CD4-positive, alpha-beta T cell treated with Interleukin-4 for 4 hours (primary cell): ENCODE measurements at regions not wholly inside any gene's neighbourhood (a gene's known extent, or its start where the extent isn't known, plus 50 kb on each side); places are given as distances from the start of the nearest gene placed in this dataset.
"Not testable (repeated sequence)": the region's sequence is repeated elsewhere in the genome, so short reads cannot be mapped to it uniquely, and the experiment has no call there.

Experiments
- DNase-seq: peaks from one replicate; pipeline ENCODE4 v3.0.0-alpha.2; 2020

DNA sequence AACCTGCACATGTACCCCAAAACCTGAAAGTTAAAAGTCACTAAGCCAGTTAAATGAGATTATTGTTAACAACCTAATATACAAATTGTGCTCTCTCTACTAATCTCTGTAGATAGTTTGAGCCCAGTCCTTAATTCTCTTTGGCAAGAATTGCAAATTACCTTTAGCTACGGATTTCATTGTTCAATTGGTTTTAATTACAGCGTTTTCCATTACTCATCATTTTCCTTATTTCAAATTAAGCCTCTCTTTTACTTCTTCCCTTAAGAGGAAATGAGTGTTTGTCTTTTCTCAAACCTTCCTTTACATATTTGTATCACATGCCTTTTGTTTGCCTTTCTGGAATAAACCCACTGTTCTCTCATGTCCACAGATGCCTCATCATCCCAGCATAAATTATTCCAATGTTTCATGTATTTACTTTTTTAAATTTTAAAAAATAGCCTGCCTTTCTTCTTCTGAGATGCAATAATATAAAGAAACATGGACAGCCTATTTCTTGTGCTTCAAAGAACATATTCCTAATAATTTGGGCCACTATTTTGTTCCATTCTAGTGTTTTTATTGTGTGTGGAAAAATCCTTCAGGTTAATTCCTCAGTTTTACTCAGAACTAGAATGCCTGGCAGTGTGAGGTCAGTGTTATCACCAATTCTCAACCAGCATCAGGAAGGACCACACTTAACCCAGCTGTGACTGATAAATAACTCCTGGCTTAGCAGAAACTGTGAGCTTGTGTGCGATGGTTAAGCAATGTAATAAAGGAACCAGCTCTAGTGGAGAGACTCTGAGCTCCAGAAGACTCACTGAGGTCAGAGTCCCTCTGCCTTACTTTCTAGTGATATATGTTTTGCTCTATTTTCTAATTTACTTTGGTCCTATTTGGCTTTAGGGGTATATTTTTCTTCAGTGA is 600.5 kb downstream of the LTN1 start:
- no peak for DNase-seq

DNA sequence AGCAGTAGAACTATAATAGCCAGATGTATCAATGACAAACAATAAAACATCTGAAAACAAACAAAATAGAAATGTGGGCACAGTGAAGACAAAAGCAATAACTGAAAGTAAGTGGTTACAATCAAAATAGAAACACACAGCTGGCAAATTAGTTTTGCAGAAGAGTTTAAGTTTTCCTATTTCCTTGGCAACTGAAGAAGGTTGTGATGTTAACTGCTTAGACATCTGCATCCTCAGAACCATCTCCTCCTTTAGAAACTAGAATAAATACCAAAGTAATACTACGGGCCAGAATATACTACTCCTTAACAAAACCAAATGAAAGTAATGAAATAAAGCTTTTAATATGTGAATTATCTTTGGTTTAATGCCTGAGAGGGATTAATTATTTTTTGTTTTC is 605.5 kb downstream of the LTN1 start:
- DNase-seq = no peak

GRCh38 chr21:28385845-28386244 is 606.8 kb downstream of the LTN1 start:
- no peak for DNase-seq

DNA sequence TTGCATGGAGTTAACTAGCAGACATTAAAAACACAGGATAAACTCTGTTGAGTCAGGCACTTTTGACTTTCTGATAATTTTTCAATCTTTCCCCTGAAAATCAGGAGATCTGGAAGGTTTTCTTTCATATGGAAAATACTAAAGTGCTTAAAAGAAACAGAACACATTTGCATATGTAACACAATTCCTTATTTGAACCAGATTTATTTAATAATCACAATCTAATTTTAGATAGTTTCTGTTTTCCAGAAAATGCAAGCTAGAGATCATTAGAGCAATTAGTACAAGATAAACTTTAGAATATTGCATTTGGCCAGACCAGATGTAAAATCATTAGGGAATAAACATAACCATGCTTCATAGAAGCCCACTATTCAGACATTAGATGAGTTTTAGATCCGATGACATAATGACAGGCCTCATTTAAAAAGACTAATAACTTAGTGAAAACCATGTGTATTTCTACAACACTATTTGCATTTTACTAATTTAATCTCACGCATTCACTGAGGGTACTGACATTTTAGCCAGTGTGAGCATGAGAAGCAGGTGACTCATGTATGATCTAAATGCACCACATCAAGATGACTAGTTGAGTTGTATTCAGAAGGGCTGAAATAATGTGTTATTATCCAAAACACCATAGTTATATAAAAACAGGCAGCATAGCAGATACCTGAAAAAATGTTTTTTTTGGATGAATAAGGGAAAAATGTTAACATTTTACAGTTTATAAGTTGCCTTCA is 611.5 kb downstream of the LTN1 start:
- not testable (repeated sequence) for DNase-seq

GRCh38 chr21:28380241-28380640 is 612.4 kb downstream of the LTN1 start:
- no peak for DNase-seq

- DNase-seq = no peak
These were observed 614.7 kb downstream of the LTN1 start for GRCh38 chr21:28378026-28378425.

DNA sequence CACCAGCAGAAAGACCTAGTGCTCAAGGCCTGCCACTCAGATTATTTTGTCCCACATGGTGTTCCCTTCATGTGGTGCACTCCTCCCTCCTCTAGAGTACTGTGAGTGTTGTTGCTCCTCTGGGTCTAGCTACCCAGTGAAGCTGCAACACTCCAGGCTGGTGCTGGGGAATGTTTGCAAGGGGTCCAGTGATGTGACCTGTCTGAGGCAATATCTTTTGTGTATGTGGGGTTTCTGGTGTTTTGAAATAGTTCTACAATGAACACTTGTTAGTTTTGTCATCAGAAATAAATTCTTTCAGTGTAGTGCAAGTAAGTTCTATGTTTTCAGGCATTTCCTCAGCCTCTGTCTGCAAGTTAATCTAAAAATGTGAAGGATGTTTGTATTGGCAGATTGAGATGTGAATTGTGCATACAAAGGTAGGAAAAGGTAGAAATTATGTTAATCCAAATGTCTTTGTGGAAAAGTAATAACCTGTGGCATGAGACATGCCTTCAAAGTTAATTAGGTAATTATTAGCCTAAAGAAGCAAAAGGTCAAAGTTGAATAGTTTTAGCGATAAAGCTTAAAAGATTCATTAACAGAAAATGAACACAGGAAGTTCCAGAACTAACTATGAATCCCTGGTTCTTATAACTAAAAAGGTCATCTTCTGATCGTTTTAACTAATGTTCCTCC is 616.8 kb downstream of the LTN1 start:
- no peak for DNase-seq

GRCh38 chr21:28374881-28375280 is 617.8 kb downstream of the LTN1 start:
- DNase-seq = no peak

DNA sequence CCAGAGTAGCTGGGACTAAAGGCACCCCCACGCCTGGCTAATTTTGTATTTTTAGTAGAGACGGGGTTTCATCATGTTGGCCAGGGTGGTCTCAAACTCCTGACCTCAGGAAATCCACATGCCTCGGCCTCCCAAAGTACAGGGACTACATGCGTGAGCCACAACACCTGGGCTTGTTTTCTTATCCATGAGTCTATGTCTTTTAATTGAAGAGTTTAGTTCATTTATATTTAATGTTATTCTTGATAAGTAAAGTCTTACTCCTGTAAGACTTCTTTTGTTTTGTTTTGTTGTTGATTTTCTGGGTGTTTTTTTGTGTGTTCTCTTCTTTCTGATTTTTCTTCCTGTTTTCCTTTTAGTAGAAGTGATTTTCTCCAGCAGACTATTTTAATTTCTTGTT is 621.0 kb downstream of the LTN1 start:
- no peak for DNase-seq

- no peak for DNase-seq
These were observed 633.4 kb downstream of the LTN1 start for GRCh38 chr21:28359300-28359699.

DNA sequence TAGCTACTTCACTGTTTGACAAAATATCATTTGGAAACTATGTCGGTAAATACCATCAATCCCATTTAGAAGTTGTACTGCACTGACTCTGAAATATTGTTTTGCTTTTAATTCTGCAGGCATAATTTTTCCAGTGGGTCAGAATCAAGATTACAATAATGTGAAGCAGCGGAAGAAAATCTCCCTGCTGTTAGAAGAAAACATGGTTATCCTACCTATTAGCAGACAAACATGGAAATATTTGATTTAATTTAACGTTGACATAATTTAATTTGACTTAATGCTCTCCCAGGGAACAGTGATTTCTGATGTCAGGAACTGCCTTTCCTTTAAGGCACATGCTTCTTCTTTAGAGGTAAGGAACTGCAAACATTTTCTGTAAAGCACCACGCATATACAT is 634.0 kb downstream of the LTN1 start:
- no peak for DNase-seq

DNA sequence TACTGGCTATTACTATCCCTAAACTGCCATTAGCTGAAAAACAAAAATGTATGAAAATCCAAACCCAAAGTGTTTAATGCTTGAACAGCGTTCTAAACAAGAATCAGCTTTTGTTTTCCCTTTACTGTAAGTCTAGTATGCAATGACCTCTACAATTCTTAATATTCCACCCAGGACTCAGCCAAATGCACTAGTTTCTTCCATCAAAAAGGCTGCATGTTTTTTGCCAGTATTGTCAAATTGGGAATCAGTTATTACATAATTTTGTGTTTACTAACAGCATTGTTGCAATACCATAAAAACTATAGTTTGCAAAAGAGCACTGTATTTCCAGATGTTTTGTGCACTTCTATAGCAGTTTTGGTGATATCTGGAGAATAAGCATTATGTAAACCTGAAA is 634.5 kb downstream of the LTN1 start:
- no peak for DNase-seq

DNA sequence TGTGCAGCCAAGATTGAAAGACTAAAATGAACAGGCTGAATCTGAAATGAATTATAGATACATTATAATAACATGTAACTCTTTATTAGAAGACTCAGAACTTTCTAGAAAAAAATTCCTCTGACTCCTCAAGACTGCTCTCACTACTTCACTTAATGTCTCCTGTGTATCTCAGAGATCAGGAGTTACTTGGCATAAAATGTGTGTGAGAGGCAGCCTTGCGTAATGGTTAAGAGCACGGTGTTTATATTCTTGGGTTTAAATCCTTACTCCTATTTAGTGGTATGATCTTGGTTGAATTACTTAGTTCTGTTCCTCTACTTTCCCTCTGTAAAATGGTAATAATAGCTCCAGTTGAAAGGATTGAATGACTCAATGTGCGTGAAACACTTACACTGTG is 634.9 kb downstream of the LTN1 start:
- DNase-seq = no peak

DNA sequence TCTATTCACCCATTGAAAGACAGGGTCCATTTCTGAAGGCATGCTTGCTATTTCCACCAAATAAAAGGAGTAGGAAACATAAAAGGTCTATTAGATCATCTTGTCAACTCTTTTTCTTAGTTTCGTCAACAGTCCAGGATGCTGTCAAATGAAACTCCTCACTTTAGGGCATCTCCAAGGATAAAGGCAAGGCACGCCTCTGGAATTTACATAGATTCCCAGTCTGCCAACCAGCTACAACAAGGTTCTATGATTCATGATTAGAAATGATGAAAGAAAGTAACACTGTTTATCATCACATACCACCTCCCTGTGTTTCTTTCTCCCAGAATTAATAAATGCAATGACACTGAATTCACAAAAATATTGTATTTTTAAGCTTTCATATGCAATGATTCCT is 636.3 kb downstream of the LTN1 start:
- no peak for DNase-seq

GRCh38 chr21:28345934-28346333 is 646.7 kb downstream of the LTN1 start:
- no peak for DNase-seq

GRCh38 chr21:28344985-28345384 is 647.7 kb downstream of the LTN1 start:
- DNase-seq = no peak

DNA sequence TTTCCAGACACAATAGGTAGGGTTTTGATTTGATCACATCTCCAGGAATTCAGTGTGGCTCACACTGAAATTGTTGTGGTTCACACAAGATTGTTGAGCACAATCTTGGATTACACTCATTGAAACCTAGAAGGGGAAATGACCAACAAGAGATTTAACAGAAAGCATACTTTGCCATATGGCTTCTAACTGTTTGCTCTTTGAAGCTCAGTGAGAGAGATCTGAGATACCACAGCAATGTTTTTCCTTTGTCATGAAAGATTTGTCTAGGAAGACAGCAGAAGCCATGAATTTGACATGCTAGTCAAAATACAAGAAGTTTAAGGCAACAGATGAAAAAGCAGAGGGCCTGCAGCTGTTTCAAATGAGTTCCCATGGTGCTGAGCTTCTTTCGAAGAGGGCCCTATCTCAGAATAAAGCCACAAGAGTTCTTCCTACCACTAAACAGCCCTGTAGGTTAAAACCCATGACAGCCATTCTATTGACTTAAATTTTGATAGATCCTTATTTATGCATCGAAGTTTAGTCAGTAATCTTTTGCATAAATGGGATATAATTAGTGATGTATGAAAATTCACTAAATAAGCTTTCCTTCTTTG is 650.4 kb downstream of the LTN1 start:
- no peak for DNase-seq

DNA sequence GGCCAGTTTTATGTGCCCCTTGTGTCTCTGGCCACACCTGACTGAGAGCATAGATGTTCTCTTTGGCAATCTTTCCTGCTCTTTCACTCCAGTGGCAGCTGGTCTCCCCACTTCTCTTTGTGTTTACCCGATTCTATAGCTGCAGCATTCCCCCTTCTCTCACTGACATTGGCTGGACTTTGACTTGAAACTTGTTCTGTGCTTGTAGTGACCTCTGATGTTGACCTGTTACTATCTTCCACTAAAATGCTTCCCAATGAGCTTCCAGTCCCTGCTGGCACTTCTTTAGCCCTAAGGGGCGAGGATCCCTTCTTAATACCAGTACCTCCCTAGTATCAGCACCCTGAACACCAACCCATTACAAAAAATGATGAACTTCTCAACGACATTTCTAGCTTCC is 653.3 kb downstream of the LTN1 start:
- no peak for DNase-seq

DNA sequence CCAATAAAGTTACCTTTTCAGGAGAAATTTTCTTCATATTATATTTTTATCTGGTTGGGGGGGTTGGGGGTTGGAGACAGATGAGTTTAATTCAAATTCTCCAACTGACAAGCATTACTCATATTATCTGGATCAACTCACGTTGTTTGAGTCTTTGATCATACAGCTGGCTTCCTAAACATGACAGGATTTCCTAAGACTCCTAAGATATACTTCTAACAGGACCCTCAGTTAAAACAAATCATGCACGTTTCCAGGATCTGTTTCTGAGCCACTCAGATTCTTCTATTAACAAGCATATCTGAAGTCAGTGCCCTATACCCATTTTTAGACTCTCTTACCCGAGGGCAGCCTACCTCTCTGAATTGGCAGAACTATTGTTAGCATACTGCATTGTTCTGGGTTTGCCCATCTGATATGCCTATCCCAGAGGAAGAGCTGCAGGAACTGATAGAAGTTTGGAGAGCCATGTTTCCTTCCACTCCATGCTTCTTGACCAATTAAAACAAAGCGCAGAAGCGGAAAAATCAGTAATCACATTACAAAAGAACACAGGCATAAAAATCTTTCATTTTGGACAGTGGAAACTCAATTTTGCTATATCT is 653.9 kb downstream of the LTN1 start:
- no peak for DNase-seq

DNA sequence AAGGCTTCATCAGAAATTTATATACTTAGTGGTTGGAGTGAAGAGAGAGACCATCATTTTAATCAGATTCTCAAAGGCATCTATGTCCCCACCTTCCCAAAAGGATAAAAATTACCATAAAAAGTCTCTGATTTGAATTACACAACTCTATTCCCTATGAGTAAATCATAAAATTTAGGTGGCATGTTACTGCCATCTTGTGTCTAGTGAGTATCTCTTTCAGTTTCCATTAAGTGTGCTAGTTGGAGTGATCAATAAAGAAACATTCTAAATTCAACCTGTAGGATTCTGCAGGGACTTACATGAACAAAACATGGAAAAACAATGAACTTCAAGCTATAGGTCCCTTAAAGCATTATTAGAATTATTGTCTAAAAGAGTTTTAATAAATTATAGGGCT is 655.4 kb downstream of the LTN1 start:
- DNase-seq = no peak

DNA sequence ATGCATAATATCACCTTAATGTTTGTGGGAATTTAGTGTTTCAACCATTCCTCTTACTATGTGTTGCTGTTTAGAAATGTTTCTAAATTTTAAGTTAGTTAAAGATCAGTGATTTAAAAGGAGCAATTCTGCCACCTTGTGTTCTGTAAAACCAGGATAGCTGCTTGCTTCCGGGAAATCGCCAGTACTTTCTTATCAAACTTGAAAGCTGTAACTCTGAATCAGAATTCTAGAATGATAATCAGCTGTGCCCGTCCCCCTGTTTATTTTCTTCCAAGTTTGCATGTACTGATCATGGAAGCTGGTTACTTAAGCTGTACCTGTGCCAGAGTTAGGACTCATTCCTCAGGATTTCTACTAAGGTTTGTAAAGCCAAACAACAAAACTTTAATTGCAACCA is 656.4 kb downstream of the LTN1 start:
- no peak for DNase-seq

GRCh38 chr21:28334407-28334806 is 658.3 kb downstream of the LTN1 start:
- DNase-seq = no peak

GRCh38 chr21:28333578-28334075 is 659.0 kb downstream of the LTN1 start:
- no peak for DNase-seq
